Tibial nerve (tissue), 4 donors: ENCODE measurements at regions not wholly inside any gene's neighbourhood (a gene's known extent, or its start where the extent isn't known, plus 50 kb on each side); places are given as distances from the start of the nearest gene placed in this dataset.

Experiments used
- DNase-seq, 2 donors: peaks; one replicate each; pipeline ENCODE4 v3.0.0-alpha.2; 2019; ENCODE audit warnings: low spot score in 2 of 2
- H3K27ac ChIP-seq, 4 donors: fragments of 200-600 bp; sonication (generic) in 3 of 4; one replicate each; pipeline ENCODE4 v1.5.1; 2017 to 2019; ENCODE audit warnings: mild to moderate bottlenecking in 1 of 4
- H3K27me3 ChIP-seq, 2 donors: fragments of 200-600 bp; sonication (generic) in 1 of 2; one replicate each; pipeline versions ENCODE4 v1.5.1 to v1.6.0; 2017 to 2019
- H3K36me3 ChIP-seq, 3 donors: fragments of 200-600 bp; sonication (generic); one replicate each; pipeline ENCODE4 v1.5.1; 2018 to 2019
- H3K4me1 ChIP-seq, 4 donors: fragments of 200-600 bp; sonication (generic) in 3 of 4; one replicate each; pipeline ENCODE4 v1.5.1; 2017 to 2019
- H3K4me3 ChIP-seq, 4 donors: fragments of 200-600 bp; sonication (generic) in 3 of 4; one replicate each; pipeline ENCODE4 v1.5.1; 2017 to 2019; ENCODE audit warnings: mild to moderate bottlenecking in 1 of 4, moderate library complexity in 1 of 4
- H3K9me3 ChIP-seq, 4 donors: fragments of 200-600 bp; sonication (generic) in 3 of 4; one replicate each; pipeline ENCODE4 v1.5.1; 2017 to 2019
- CTCF ChIP-seq, 5 experiments: fragments of 200-600 bp in 3 of 5; fragments of 450-650 bp in 2 of 5; sonication (generic) in 3 of 5; IDR thresholded peaks; one replicate each; pipeline ENCODE4 v1.5.1; 2016 to 2019; ENCODE audit warnings: antibody characterized with exemption in 5 of 5, mild to moderate bottlenecking in 3 of 5, moderate library complexity in 2 of 5
- EP300 ChIP-seq, 2 donors: sonication (generic); formaldehyde crosslinking; IDR thresholded peaks; one replicate each; pipeline ENCODE4 v1.6.1; 2017; ENCODE audit warnings: antibody characterized with exemption in 2 of 2, mild to moderate bottlenecking in 1 of 2
- POLR2A ChIP-seq, 2 donors: fragments of 450-650 bp; IDR thresholded peaks; one replicate each; pipeline ENCODE4 v1.6.1; 2017; ENCODE audit warnings: antibody characterized with exemption in 2 of 2, mild to moderate bottlenecking in 2 of 2, moderate library complexity in 2 of 2
- WGBS, 2 donors: methylation state at CpG; one replicate each; pipeline ENCODE4 v1.1.5; 2018; 5-methylcytosine and 5-hydroxymethylcytosine counted together

GRCh38 chr19:28185646-28186045 is 1027.3 kb downstream of the UQCRFS1 start:
- WGBS, 2 donors = 60 to 65% methylated on average over 3 of the region's 3 CpGs
- no peak for DNase-seq
- TF ChIP-seq POLR2A (IDR thresholded peaks at IDR 0.05) = no peak
- TF ChIP-seq EP300 (IDR thresholded peaks at IDR 0.05) = no peak
- TF ChIP-seq CTCF (IDR thresholded peaks at IDR 0.05) = no peak
- H3K27ac ChIP-seq = no peak overlapping the region
- H3K36me3 ChIP-seq = no peaks in the 10 kb centered on the region
- no peak overlapping the region for H3K4me3 ChIP-seq
- H3K9me3 ChIP-seq = no peaks in the 10 kb centered on the region
- no peaks in the 10 kb centered on the region for H3K27me3 ChIP-seq
- no peaks in the 10 kb centered on the region for H3K4me1 ChIP-seq

GRCh38 chr19:28184997-28185396 is 1028.0 kb downstream of the UQCRFS1 start:
- H3K4me3 ChIP-seq = no peak overlapping the region
- no peaks in the 10 kb centered on the region for H3K9me3 ChIP-seq
- no peak overlapping the region for H3K27ac ChIP-seq
- H3K27me3 ChIP-seq = no peaks in the 10 kb centered on the region
- no peak for DNase-seq
- H3K36me3 ChIP-seq = no peaks in the 10 kb centered on the region
- no peaks in the 10 kb centered on the region for H3K4me1 ChIP-seq
- TF ChIP-seq CTCF (IDR thresholded peaks at IDR 0.05) = no peak
- TF ChIP-seq POLR2A (IDR thresholded peaks at IDR 0.05) = no peak

DNA sequence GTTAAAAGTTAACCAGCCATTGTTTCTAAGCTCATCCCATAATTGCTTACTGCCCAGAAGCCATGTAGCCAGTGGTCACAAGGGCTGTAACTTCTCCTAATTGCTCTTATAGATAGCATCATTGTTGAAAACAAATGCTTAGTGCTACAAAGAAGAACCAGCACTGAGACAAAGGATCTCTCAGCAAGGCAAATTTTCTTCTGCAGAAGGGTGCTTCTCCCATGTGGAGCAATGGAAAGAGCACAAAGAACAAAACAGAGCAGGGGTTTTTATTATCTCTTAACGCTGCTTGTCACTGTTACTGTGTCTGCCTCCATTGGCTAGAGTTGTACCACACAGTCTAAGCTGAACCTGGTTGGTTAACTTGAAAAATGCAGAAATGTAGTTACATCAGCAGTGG is 1036.8 kb downstream of the UQCRFS1 start:
- peaks cover 0 to 30% (median 2%) of the 10 kb centered on the region in 4 donors for H3K9me3 ChIP-seq
- H3K27ac ChIP-seq = no peak overlapping the region
- DNase-seq = no peak
- H3K36me3 ChIP-seq = no peaks in the 10 kb centered on the region
- H3K4me3 ChIP-seq = no peak overlapping the region
- 23 to 70% methylated on average over 1 of the region's 1 CpG for WGBS, 2 donors
- TF ChIP-seq POLR2A (IDR thresholded peaks at IDR 0.05) (no peak), CTCF (IDR thresholded peaks at IDR 0.05) (no peak), EP300 (IDR thresholded peaks at IDR 0.05) (no peak)
- no peaks in the 10 kb centered on the region for H3K27me3 ChIP-seq
- H3K4me1 ChIP-seq = no peaks in the 10 kb centered on the region

DNA sequence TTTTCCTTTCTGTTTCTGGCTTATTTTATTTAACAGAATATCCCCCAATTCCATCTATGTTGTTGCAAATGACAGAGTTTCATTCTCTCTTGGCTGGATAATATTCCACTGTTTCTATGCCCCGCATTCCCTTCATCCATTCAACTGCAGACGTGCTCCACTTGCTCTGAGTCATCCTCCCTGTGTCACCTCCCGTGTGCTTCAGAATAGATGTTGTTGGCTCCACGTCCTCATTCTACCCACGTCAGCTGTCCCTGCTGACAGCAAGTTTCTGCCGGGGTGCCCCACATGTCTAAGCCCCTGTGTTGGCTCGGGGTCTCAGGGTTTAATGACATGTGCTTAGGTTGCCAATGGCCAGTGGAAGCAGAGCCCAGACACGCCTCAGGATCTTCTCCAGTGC is 1041.0 kb downstream of the UQCRFS1 start:
- Histone ChIP-seq H3K4me1 (peaks cover 0 to 11% (median 0%) of the 10 kb centered on the region in 4 donors), H3K27ac (no peak overlapping the region), H3K36me3 (no peaks in the 10 kb centered on the region), H3K27me3 (no peaks in the 10 kb centered on the region), H3K4me3 (no peak overlapping the region), H3K9me3 (peaks cover 0 to 16% (median 1%) of the 10 kb centered on the region in 4 donors)
- WGBS, 2 donors = 79% methylated on average over 8 of the region's 8 CpGs
- TF ChIP-seq CTCF (IDR thresholded peaks at IDR 0.05) (no peak), POLR2A (IDR thresholded peaks at IDR 0.05) (no peak), EP300 (IDR thresholded peaks at IDR 0.05) (no peak)
- DNase-seq = no peak

DNA sequence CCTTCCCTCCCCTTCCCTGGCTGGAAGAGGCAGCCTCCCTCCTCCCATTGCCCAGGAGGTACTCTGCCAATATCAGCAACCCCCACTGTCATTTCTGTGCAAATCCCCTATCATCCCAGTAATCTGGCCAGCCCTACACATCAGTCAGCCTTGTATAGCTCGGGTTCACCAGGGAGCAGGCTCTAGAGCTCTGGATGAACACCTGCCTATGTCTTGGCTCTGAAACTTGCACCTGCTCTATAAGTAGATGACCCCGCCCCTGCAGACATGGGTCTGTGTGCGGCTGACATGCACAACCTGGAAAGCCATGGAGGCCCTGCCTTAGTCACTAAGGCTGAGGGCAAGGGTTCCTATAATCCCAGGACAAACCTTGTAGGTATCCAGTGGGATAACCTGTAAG is 1042.9 kb downstream of the UQCRFS1 start:
- WGBS, 2 donors = 65 to 78% methylated on average over 3 of the region's 3 CpGs
- Histone ChIP-seq H3K27ac (no peak overlapping the region), H3K36me3 (no peaks in the 10 kb centered on the region), H3K4me1 (peaks cover 0 to 11% (median 0%) of the 10 kb centered on the region in 4 donors), H3K27me3 (no peaks in the 10 kb centered on the region), H3K9me3 (no peaks in the 10 kb centered on the region), H3K4me3 (no peak overlapping the region)
- no peak for DNase-seq
- TF ChIP-seq POLR2A (IDR thresholded peaks at IDR 0.05) (no peak), EP300 (IDR thresholded peaks at IDR 0.05) (no peak), CTCF (IDR thresholded peaks at IDR 0.05) (no peak)
